Ovary (tissue), 7 donors: ENCODE measurements at regions not wholly inside any gene's neighbourhood (a gene's known extent, or its start where the extent isn't known, plus 50 kb on each side); places are given as distances from the start of the nearest gene placed in this dataset.
"Not testable (repeated sequence)": the region's sequence is repeated elsewhere in the genome, so short reads cannot be mapped to it uniquely, and the experiment has no call there.

ENCODE experiments used
- DNase-seq, 5 donors: peaks; one replicate each; pipeline ENCODE4 v3.0.0-alpha.2; 2019 to 2020
- H3K27ac ChIP-seq, 2 donors: fragments of 200-600 bp; one replicate each; pipeline versions ENCODE4 v1.5.1 to v1.8.0; 2019 to 2022
- H3K27me3 ChIP-seq: fragments of 200-600 bp; one replicate; pipeline ENCODE4 v1.8.0; 2022
- H3K36me3 ChIP-seq: fragments of 200-600 bp; sonication (generic); one replicate; pipeline ENCODE4 v1.5.1; 2019
- H3K4me1 ChIP-seq: one replicate; pipeline ENCODE4 v1.8.1; 2013; ENCODE audit warnings: mild to moderate bottlenecking, moderate library complexity; ENCODE audit not compliant: insufficient read depth
- H3K4me3 ChIP-seq: fragments of 200-600 bp; sonication (generic); one replicate; pipeline ENCODE4 v1.5.1; 2017
- H3K9me3 ChIP-seq, 2 donors: fragments of 200-600 bp in 1 of 2; sonication (generic) in 1 of 2; one replicate each; pipeline versions ENCODE4 v1.5.1 to v1.8.1; 2013 to 2019; ENCODE audit warnings: mild to moderate bottlenecking in 1 of 2, moderate library complexity in 1 of 2
- CTCF ChIP-seq, 3 donors: fragments of 450-650 bp in 2 of 3; fragments of 200-600 bp in 1 of 3; IDR thresholded peaks; one replicate each; pipeline versions ENCODE4 v1.5.1 to v1.8.0; 2016 to 2022; ENCODE audit warnings: antibody characterized with exemption in 3 of 3, mild to moderate bottlenecking in 1 of 3
- EP300 ChIP-seq: sonication (generic); formaldehyde crosslinking; IDR thresholded peaks from one replicate; pipeline ENCODE4 v1.6.1; 2017; ENCODE audit warnings: antibody characterized with exemption
- POLR2A ChIP-seq: fragments of 450-650 bp; IDR thresholded peaks from one replicate; pipeline ENCODE4 v1.6.1; 2017; ENCODE audit warnings: antibody characterized with exemption, mild to moderate bottlenecking, moderate library complexity
- WGBS, 3 donors: extraction: QIAGEN DNeasy Blood & Tissue Kit in 1 of 3; methylation state at CpG; one replicate each; pipeline versions ENCODE4 v1.1.5 to v1.1.7; 2013 to 2017; 5-methylcytosine and 5-hydroxymethylcytosine counted together
- intact Hi-C, 4 donors: fragments of 100-400 bp; cut with DNase I; formaldehyde crosslinking; loops; one replicate each; pipeline versions ENCODE4 v1.11.0 to v1.15.1; 2022 to 2023
- donor health status: DM: no; HTN: no; CAD: no; lungs with moderate emphysema.
- donor health status: DM: no; HTN: no; CAD: no.
- donor health status: Bipolar disorder and iron deficiency.
- donor health status: DM: no; HTN: no; CAD: no.
- donor health status: DM: yes; HTN: yes; CAD: no.

GRCh38 chr6:4259391-4259790 lies 124.0 kb upstream of the ECI2 start:
- Histone ChIP-seq H3K4me1 (no peaks in the 10 kb centered on the region), H3K36me3 (no peaks in the 10 kb centered on the region), H3K27ac (no peak overlapping the region), H3K27me3 (no peaks in the 10 kb centered on the region), H3K9me3 (no peaks in the 10 kb centered on the region), H3K4me3 (no peak overlapping the region)
- DNase-seq, result no peak
- TF ChIP-seq EP300 (no peak), CTCF (IDR thresholded peaks at IDR 0.05) (no peak)
- WGBS, 3 donors, result 78 to 84% (median 80%) methylated on average over 4 of the region's 4 CpGs
- intact Hi-C loops, result no loop called here

- intact Hi-C loops, result no loop called here
- TF ChIP-seq EP300 (no peak), CTCF (IDR thresholded peaks at IDR 0.05) (no peak), POLR2A (no peak)
- no peaks in the 10 kb centered on the region for H3K9me3 ChIP-seq
- peaks cover 1% of the 10 kb centered on the region for H3K4me1 ChIP-seq
- no peak for DNase-seq
- WGBS, 3 donors, result 83% methylated on average over 5 of the region's 5 CpGs
- H3K27me3 ChIP-seq, result no peaks in the 10 kb centered on the region
- H3K27ac ChIP-seq, result no peak overlapping the region
- no peaks in the 10 kb centered on the region for H3K36me3 ChIP-seq
- no peak overlapping the region for H3K4me3 ChIP-seq
Observed at GRCh38 chr6:4258733-4259132, 123.4 kb upstream of the ECI2 start.

GRCh38 chr6:4256969-4257368 lies 121.6 kb upstream of the ECI2 start:
- Histone ChIP-seq H3K4me1 (peaks cover 3% of the 10 kb centered on the region), H3K27me3 (no peaks in the 10 kb centered on the region), H3K27ac (no peak overlapping the region), H3K4me3 (no peak overlapping the region), H3K36me3 (no peaks in the 10 kb centered on the region), H3K9me3 (no peaks in the 10 kb centered on the region)
- DNase-seq, result no peak
- no peak for TF ChIP-seq CTCF (IDR thresholded peaks at IDR 0.05)
- no peak for TF ChIP-seq EP300
- TF ChIP-seq POLR2A, result no peak
- 61 to 74% (median 73%) methylated on average over 3 of the region's 3 CpGs for WGBS, 3 donors
- intact Hi-C loops, result no loop called here

- intact Hi-C loops, result no loop called here
- peaks cover 3% of the 10 kb centered on the region for H3K4me1 ChIP-seq
- no peak for DNase-seq
- H3K36me3 ChIP-seq, result no peaks in the 10 kb centered on the region
- no peak overlapping the region for H3K4me3 ChIP-seq
- TF ChIP-seq CTCF (IDR thresholded peaks at IDR 0.05), result no peak
- no peak for TF ChIP-seq POLR2A
- TF ChIP-seq EP300, result no peak
- no peaks in the 10 kb centered on the region for H3K27me3 ChIP-seq
- H3K9me3 ChIP-seq, result no peaks in the 10 kb centered on the region
- no peak overlapping the region for H3K27ac ChIP-seq
- 3 to 7% (median 3%) methylated on average over 5 of the region's 5 CpGs for WGBS, 3 donors
Observed at GRCh38 chr6:4253604-4254231, 118.3 kb upstream of the ECI2 start.

- DNase-seq, H3K9me3 ChIP-seq, H3K27ac ChIP-seq, H3K4me3 ChIP-seq, H3K27me3 ChIP-seq, intact Hi-C loops, H3K36me3 ChIP-seq, H3K4me1 ChIP-seq: not testable (repeated sequence)
- 95 to 96% (median 96%) methylated on average over 5 of the region's 5 CpGs for WGBS, 3 donors
Observed at GRCh38 chr6:4252445-4252844, 117.1 kb upstream of the ECI2 start.
